ENCODE measurements at regions not wholly inside any gene's neighbourhood (a gene's known extent, or its start where the extent isn't known, plus 50 kb on each side); places are given as distances from the start of the nearest gene placed in this dataset.

- Mint-ChIP-seq H3K36me3 (ENCODE audit: insufficient read depth in 2 of 2) (no peaks in the 10 kb centered on the region), H3K27me3 (ENCODE audit: low read depth) (peaks cover 10% of the 10 kb centered on the region), H3K9me3 (no peaks in the 10 kb centered on the region), H3K27ac (no peak overlapping the region), H3K4me3 (no peak overlapping the region), H3K4me1 (ENCODE audit: low read depth) (no peaks in the 10 kb centered on the region)
- ATAC-seq (replicated peaks in 1 of 2): no peak
- DNase-seq: no peak
Measured at GRCh38 chr1:214966346-214966745, 116.2 kb upstream of the KCNK2 start.

GRCh38 chr1:214967865-214968575, 114.5 kb upstream of the KCNK2 start:
- Mint-ChIP-seq H3K27ac (no peak overlapping the region), H3K27me3 (ENCODE audit: low read depth) (peaks cover 4% of the 10 kb centered on the region), H3K9me3 (no peaks in the 10 kb centered on the region), H3K36me3 (ENCODE audit: insufficient read depth in 2 of 2) (no peaks in the 10 kb centered on the region), H3K4me1 (ENCODE audit: low read depth) (no peaks in the 10 kb centered on the region), H3K4me3 (no peak overlapping the region)
- ATAC-seq (replicated peaks in 1 of 2) (no peak), DNase-seq (no peak)

DNA sequence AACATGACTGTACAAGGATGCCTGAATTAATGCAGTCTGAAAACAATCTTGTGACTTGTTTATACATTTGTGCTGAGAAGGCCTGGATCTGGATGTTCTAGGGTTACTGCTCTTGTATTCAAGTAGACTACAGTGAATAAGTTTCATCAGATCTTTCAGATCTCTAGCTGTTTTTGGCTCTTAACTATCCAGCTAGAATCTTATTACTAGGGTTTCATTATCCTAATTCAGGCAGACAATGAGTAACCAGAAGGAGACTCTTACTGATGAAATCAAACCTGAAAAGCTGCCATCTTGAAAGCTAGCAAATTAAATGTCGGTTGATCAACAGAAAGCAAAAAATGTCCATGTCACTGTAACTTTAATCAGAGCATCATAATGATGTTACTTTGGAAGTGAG, 112.5 kb upstream of the KCNK2 start:
- no peak overlapping the region for H3K27ac Mint-ChIP-seq
- no peak for DNase-seq
- peaks cover 12% of the 10 kb centered on the region for H3K27me3 Mint-ChIP-seq (ENCODE audit: low read depth)
- ATAC-seq (replicated peaks in 1 of 2): no peak
- no peaks in the 10 kb centered on the region for H3K4me1 Mint-ChIP-seq (ENCODE audit: low read depth)
- H3K9me3 Mint-ChIP-seq: no peaks in the 10 kb centered on the region
- H3K4me3 Mint-ChIP-seq: no peak overlapping the region
- no peaks in the 10 kb centered on the region for H3K36me3 Mint-ChIP-seq (ENCODE audit: insufficient read depth in 2 of 2)

GRCh38 chr1:214971071-214971470, 111.5 kb upstream of the KCNK2 start:
- no peak for DNase-seq
- Mint-ChIP-seq H3K9me3 (no peaks in the 10 kb centered on the region), H3K4me3 (no peak overlapping the region), H3K27ac (no peak overlapping the region), H3K36me3 (ENCODE audit: insufficient read depth in 2 of 2) (no peaks in the 10 kb centered on the region), H3K27me3 (ENCODE audit: low read depth) (peaks cover 20% of the 10 kb centered on the region), H3K4me1 (ENCODE audit: low read depth) (no peaks in the 10 kb centered on the region)
- no peak for ATAC-seq (replicated peaks in 1 of 2)

DNA sequence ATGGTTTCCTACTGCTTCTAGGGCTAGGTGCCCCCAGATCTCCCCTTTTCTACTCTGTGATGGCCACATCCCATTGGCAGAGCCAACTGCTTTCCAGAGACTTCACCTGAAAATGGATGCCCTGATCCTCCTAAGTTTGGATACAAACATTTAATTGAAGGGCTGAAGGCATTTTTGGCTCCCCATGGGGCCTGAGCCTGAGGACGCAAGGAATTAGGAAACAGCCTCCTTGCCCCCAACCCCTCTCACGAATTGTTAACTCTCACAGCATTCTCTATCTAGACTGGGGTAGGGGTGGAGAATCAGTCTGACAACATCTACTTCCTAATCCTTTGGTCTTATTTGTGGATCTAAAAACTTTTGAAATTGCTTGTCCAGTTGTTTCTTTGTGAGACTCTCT, 108.5 kb upstream of the KCNK2 start:
- no peak overlapping the region for H3K4me3 Mint-ChIP-seq
- no peak for DNase-seq
- H3K27me3 Mint-ChIP-seq (ENCODE audit: low read depth): peaks cover 21% of the 10 kb centered on the region
- no peaks in the 10 kb centered on the region for H3K36me3 Mint-ChIP-seq (ENCODE audit: insufficient read depth in 2 of 2)
- ATAC-seq (replicated peaks in 1 of 2): no peak
- no peak overlapping the region for H3K27ac Mint-ChIP-seq
- H3K9me3 Mint-ChIP-seq: no peaks in the 10 kb centered on the region
- H3K4me1 Mint-ChIP-seq (ENCODE audit: low read depth): no peaks in the 10 kb centered on the region

- H3K4me3 Mint-ChIP-seq: no peak overlapping the region
- H3K27ac Mint-ChIP-seq: no peak overlapping the region
- H3K36me3 Mint-ChIP-seq (ENCODE audit: insufficient read depth in 2 of 2): no peaks in the 10 kb centered on the region
- DNase-seq (no peak), ATAC-seq (replicated peaks in 1 of 2) (no peak)
- no peaks in the 10 kb centered on the region for H3K4me1 Mint-ChIP-seq (ENCODE audit: low read depth)
- peaks cover 21% of the 10 kb centered on the region for H3K27me3 Mint-ChIP-seq (ENCODE audit: low read depth)
- no peaks in the 10 kb centered on the region for H3K9me3 Mint-ChIP-seq
Measured at GRCh38 chr1:214976665-214977064, 105.9 kb upstream of the KCNK2 start.

DNA sequence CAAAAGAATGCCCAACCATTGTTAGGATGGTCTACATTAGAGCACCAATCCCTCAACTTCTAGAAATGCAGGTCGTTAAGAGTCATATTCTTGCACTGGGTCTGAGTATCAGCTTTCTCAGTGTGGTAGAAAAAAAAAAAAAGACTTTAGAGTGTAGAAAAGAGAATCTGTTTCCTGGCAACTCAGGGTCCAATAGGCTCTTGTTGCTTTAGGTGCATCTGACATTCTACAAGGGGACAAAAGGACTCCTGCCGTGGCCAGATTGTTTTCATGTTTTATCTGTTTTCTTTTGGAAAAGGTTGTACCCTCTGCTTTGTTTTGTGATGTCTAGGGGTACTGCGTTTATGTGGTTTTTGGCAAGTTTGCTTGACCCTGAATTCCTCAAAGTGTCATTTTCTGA, 105.4 kb upstream of the KCNK2 start:
- Mint-ChIP-seq H3K27ac (no peak overlapping the region), H3K9me3 (no peaks in the 10 kb centered on the region), H3K4me3 (no peak overlapping the region), H3K36me3 (ENCODE audit: insufficient read depth in 2 of 2) (no peaks in the 10 kb centered on the region), H3K27me3 (ENCODE audit: low read depth) (peaks cover 21% of the 10 kb centered on the region), H3K4me1 (ENCODE audit: low read depth) (no peaks in the 10 kb centered on the region)
- no peak for DNase-seq
- no peak for ATAC-seq (replicated peaks in 1 of 2)

DNA sequence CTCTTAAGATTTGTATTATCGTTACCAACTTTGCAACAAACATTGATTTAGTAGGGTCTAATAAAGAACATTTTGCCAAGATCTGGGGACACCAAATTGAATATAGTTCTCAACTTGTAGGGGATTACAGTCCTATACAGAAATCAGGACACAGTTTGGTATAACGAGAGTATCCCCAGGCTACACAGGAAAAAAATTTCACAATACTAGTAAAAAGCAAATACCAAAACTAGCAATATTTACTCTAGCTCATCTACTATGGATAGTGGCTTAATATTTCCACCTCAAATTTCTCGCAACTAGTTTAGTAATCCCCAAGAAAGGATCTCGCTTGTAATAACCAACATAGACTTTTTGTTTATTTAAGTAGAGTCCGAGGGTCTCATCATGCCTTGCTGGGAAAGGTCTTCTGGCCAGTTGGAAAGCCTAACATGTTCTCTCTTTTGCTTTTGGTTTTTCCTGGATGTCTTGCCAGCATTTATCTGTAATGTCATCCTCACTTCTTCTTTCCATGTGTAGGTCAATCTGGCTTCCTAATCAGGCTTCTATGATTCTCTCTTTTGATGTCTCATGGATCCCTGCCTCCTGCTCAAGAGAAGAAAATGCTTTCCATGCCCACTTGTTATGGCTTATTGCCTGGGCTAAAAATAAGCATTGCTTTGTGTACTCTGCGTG, 104.7 kb upstream of the KCNK2 start:
- DNase-seq (no peak), ATAC-seq (replicated peaks in 1 of 2) (no peak)
- no peaks in the 10 kb centered on the region for H3K9me3 Mint-ChIP-seq
- peaks cover 19% of the 10 kb centered on the region for H3K27me3 Mint-ChIP-seq (ENCODE audit: low read depth)
- no peak overlapping the region for H3K27ac Mint-ChIP-seq
- H3K36me3 Mint-ChIP-seq (ENCODE audit: insufficient read depth in 2 of 2): no peaks in the 10 kb centered on the region
- H3K4me1 Mint-ChIP-seq (ENCODE audit: low read depth): no peaks in the 10 kb centered on the region
- no peak overlapping the region for H3K4me3 Mint-ChIP-seq

DNA sequence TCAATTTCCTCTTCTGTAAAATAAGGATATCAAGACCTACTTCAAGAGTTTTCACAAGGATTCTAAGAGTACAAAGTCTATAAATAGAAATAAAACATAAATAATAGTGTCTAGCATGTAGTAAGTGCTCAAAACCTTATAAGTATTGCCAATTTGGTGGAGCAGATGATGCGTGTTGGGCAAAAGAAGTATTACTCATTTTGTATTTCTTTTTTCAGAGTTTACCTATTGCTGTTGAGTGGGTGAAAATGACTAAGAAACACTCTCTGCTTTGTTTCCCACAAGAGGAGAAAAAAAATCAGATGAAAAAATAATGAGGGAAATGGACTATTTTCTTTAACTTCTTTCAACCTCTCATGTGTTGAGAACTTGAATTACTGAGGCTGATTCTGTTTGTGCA, 103.3 kb upstream of the KCNK2 start:
- Mint-ChIP-seq H3K27me3 (ENCODE audit: low read depth) (peaks cover 10% of the 10 kb centered on the region), H3K4me1 (ENCODE audit: low read depth) (no peaks in the 10 kb centered on the region), H3K27ac (no peak overlapping the region), H3K36me3 (ENCODE audit: insufficient read depth in 2 of 2) (no peaks in the 10 kb centered on the region), H3K9me3 (peaks cover 0 to 4% of the 10 kb centered on the region in 2 donors), H3K4me3 (no peak overlapping the region)
- no peak for ATAC-seq (replicated peaks in 1 of 2)
- DNase-seq: no peak

DNA sequence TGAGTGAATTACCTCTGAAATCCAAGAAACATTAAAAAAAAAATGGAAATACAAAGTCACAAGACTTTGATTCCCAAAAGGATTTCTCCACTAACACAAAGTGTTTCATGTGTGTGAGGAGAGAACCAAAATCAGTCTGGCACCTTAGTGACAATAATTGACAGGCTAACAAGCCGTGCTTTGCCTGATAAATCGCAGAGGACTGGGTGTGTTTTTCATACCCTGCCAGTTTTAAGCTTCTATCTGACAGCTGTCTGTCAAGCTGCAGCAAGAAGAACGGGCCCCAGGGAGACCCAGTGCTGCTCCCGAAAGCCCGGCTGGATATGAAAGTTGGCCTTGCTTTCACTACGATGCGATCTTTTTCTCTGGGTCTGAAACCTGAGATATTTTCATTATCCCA, 101.6 kb upstream of the KCNK2 start:
- no peaks in the 10 kb centered on the region for H3K4me1 Mint-ChIP-seq (ENCODE audit: low read depth)
- ATAC-seq (replicated peaks in 1 of 2): no peak

GRCh38 chr1:214983126-214983869, 99.2 kb upstream of the KCNK2 start:
- Mint-ChIP-seq H3K27me3 (ENCODE audit: low read depth) (no peaks in the 10 kb centered on the region), H3K36me3 (ENCODE audit: insufficient read depth in 2 of 2) (no peaks in the 10 kb centered on the region), H3K4me1 (ENCODE audit: low read depth) (no peaks in the 10 kb centered on the region), H3K9me3 (peaks cover 1 to 6% of the 10 kb centered on the region in 2 donors), H3K27ac (no peak overlapping the region), H3K4me3 (no peak overlapping the region)
- ATAC-seq (replicated peaks in 1 of 2) (no peak), DNase-seq (no peak)

More for the DNA sequence above, 101.6 kb upstream of the KCNK2 start:
- Mint-ChIP-seq H3K9me3 (peaks cover 0 to 5% of the 10 kb centered on the region in 2 donors), H3K4me3 (no peak overlapping the region), H3K27ac (no peak overlapping the region), H3K36me3 (ENCODE audit: insufficient read depth in 2 of 2) (no peaks in the 10 kb centered on the region), H3K27me3 (ENCODE audit: low read depth) (peaks cover 2% of the 10 kb centered on the region)
- DNase-seq: no peak

DNA sequence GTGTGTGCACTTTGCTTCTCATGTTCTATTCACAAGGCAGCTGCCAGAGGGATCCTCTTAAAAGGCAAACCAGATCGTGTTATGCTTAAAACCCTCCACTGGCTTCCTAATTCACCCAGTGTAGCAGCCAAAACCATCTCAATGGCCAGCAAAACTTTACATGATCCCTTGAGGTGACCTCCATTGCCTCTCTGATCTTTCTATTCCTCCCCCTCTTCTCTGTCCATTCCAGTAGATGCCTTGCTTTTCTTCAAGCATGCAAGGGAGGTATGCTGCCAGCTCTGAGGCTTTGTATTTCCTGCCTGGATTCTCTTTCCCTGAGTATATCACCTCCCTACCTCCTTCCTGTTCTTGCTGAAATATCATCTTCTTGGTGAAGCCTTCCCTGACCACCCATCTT, 93.2 kb upstream of the KCNK2 start:
- peaks cover 5 to 10% of the 10 kb centered on the region in 2 donors for H3K9me3 Mint-ChIP-seq
- no peaks in the 10 kb centered on the region for H3K36me3 Mint-ChIP-seq (ENCODE audit: insufficient read depth in 2 of 2)
- no peak overlapping the region for H3K27ac Mint-ChIP-seq
- DNase-seq (no peak), ATAC-seq (replicated peaks in 1 of 2) (no peak)
- no peaks in the 10 kb centered on the region for H3K4me1 Mint-ChIP-seq (ENCODE audit: low read depth)
- no peaks in the 10 kb centered on the region for H3K27me3 Mint-ChIP-seq (ENCODE audit: low read depth)
- no peak overlapping the region for H3K4me3 Mint-ChIP-seq

- DNase-seq: no peak
- Mint-ChIP-seq H3K4me1 (ENCODE audit: low read depth) (no peaks in the 10 kb centered on the region), H3K4me3 (no peak overlapping the region), H3K36me3 (ENCODE audit: insufficient read depth in 2 of 2) (no peaks in the 10 kb centered on the region), H3K9me3 (peaks cover 5 to 10% of the 10 kb centered on the region in 2 donors), H3K27me3 (ENCODE audit: low read depth) (no peaks in the 10 kb centered on the region), H3K27ac (no peak overlapping the region)
- no peak for ATAC-seq (replicated peaks in 1 of 2)
Measured at GRCh38 chr1:214990619-214991018, 91.9 kb upstream of the KCNK2 start.
